Neural crest cell (in vitro differentiated cells): ENCODE measurements at regions not wholly inside any gene's neighbourhood (a gene's known extent, or its start where the extent isn't known, plus 50 kb on each side); places are given as distances from the start of the nearest gene placed in this dataset.

Source experiments
- DNase-seq: peaks from one replicate; pipeline ENCODE4 v3.0.0; 2021; ENCODE audit warnings: low read depth, mixed read lengths, low spot score
- H3K27ac Mint-ChIP-seq: one replicate; pipeline ENCODE4 v1.8.0; 2021; ENCODE audit warnings: mild to moderate bottlenecking, mixed read lengths; ENCODE audit not compliant: unreplicated experiment
- H3K27me3 Mint-ChIP-seq: 2 replicates; pipeline ENCODE4 v1.8.0; 2021; ENCODE audit warnings: low read depth, mild to moderate bottlenecking, mixed read lengths
- H3K36me3 Mint-ChIP-seq: 2 replicates; pipeline ENCODE4 v1.8.0; 2021; ENCODE audit warnings: low read depth, mild to moderate bottlenecking, mixed read lengths
- H3K4me1 Mint-ChIP-seq: 2 replicates; pipeline ENCODE4 v1.8.0; 2021; ENCODE audit warnings: mixed read lengths
- H3K4me3 Mint-ChIP-seq: one replicate; pipeline ENCODE4 v1.8.0; 2021; ENCODE audit warnings: mild to moderate bottlenecking, mixed read lengths
- H3K9me3 Mint-ChIP-seq: 2 replicates; pipeline ENCODE4 v1.8.0; 2021; ENCODE audit warnings: mixed read lengths
- TF ChIP-seq, protein P1 (sequence below): fragments of 200-600 bp; sonication (generic); conservative IDR thresholded peaks from 2 replicates; pipeline ENCODE4 v1.5.0; 2021; ENCODE audit warnings: antibody characterized with exemption, mild to moderate bottlenecking

DNA sequence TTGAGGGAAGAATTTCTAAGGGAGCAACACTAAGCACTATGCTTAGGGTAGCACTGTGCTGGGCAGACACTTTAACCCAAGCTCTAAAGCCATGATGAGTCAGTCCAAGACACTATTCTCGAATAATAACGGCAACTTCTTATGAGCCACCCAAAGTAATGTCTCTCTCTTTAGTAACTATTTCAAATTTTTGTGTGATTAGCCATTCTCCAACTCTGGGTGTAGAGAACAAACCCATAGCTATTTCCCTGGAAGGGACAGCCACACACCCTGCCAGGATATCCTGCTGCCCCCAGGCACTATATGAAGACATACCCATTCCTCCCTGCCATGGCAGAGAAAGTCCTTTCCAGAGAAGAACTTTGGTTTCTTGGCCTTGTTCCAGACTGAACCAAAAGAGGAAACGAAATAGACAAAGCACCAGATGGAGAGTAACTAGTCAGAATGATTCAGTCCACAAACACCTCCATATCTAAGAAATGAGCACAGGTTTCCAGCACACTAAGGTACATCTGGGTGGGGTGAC, 384.9 kb upstream of the THBS1 start:
- no peaks in the 10 kb centered on the region for H3K27me3 Mint-ChIP-seq
- no peak for DNase-seq
- no peaks in the 10 kb centered on the region for H3K9me3 Mint-ChIP-seq
- H3K27ac Mint-ChIP-seq = no peak overlapping the region
- no peak overlapping the region for H3K4me3 Mint-ChIP-seq
- no peaks in the 10 kb centered on the region for H3K36me3 Mint-ChIP-seq
- TF ChIP-seq, protein P1, sequence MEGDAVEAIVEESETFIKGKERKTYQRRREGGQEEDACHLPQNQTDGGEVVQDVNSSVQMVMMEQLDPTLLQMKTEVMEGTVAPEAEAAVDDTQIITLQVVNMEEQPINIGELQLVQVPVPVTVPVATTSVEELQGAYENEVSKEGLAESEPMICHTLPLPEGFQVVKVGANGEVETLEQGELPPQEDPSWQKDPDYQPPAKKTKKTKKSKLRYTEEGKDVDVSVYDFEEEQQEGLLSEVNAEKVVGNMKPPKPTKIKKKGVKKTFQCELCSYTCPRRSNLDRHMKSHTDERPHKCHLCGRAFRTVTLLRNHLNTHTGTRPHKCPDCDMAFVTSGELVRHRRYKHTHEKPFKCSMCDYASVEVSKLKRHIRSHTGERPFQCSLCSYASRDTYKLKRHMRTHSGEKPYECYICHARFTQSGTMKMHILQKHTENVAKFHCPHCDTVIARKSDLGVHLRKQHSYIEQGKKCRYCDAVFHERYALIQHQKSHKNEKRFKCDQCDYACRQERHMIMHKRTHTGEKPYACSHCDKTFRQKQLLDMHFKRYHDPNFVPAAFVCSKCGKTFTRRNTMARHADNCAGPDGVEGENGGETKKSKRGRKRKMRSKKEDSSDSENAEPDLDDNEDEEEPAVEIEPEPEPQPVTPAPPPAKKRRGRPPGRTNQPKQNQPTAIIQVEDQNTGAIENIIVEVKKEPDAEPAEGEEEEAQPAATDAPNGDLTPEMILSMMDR = no peak
- H3K4me1 Mint-ChIP-seq = peaks cover 15% of the 10 kb centered on the region

DNA sequence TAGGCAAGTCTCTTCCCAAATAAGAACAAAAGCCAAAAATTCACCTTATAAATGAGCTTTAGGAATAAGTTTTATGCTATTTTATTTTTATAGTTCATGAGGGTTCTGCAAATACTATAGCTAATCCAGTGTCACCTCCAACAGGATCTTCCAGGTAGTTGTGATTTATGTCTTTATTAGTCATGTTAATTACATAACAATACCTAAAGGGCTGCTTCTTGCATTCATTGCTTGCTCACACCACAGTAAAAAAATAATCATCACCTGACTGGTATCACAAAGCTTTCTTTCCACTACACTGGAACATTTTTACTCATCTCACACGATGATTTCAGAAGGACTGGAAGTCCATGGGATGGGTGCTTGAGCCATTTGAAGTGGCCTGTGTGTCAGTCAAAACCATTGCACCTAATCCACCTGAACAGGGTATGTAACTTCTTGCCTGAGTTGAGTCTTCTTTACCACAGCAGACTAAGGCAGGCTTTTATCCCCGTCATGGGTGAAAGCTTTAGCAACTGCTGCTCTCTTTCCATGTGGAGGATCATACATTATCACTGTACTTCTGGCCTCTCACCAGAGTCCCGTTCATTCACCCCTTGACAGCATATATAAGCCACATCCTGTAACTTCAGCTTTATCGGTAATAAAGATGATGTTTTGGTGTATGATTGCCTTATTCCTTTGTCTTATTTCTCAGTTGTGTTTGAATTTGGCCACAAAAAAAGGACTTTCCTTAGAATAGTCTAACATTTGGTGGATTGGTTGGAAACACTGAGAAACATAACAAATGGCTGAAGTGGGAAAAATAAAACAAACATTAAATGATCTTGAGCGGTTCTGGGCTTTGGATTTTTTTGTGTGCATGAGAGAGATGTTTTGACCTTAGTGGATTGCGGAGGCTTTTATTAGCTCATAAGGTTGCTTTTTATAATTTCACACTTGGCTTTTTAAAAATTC, 382.6 kb upstream of the THBS1 start:
- TF ChIP-seq, protein P1 = no peak
- Mint-ChIP-seq H3K27me3 (no peaks in the 10 kb centered on the region), H3K4me3 (no peak overlapping the region), H3K27ac (no peak overlapping the region), H3K36me3 (no peaks in the 10 kb centered on the region), H3K9me3 (no peaks in the 10 kb centered on the region), H3K4me1 (peaks cover 15% of the 10 kb centered on the region)
- DNase-seq = no peak

DNA sequence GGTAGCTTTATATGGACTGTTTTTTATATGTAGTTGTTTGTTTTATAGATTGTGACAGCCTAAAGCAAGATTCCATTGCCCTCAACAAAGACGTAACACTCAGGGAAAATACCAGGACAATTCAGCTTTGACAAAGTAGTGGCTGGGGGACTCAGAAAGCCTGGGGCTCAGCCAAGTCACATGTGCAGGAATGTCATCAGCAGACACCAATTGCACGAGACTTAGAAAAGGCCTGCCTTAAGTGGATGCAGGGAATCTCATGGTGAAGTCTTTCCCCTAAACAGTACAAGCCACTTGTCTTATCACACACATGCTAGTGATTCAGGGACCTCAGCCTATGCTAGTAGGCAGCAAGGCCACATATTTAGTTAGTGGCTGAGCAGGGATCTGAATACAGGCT, 381.8 kb upstream of the THBS1 start:
- Mint-ChIP-seq H3K4me1 (peaks cover 15% of the 10 kb centered on the region), H3K27ac (no peak overlapping the region), H3K27me3 (no peaks in the 10 kb centered on the region), H3K9me3 (no peaks in the 10 kb centered on the region), H3K36me3 (no peaks in the 10 kb centered on the region), H3K4me3 (no peak overlapping the region)
- DNase-seq = no peak
- TF ChIP-seq, protein P1 = no peak

DNA sequence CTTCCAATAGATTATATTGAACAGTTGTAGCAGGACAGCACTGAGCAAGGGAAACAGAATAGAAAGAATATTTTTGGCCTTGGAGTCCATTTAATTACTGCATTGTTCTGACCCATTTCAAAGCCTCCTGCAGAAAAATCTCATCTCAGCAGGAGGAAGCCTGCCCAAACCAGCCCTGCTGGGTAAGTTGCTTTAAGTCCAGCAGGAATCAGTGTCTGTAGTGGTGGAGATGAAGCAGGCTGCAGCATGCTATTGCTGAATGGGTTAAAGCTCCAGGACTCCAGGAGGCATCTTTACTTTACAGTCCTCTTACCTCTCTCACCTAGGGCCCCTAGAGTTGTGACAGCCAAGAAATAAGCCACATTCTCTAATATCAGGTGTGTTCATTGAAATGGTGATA, 380.3 kb upstream of the THBS1 start:
- no peak for DNase-seq

DNA sequence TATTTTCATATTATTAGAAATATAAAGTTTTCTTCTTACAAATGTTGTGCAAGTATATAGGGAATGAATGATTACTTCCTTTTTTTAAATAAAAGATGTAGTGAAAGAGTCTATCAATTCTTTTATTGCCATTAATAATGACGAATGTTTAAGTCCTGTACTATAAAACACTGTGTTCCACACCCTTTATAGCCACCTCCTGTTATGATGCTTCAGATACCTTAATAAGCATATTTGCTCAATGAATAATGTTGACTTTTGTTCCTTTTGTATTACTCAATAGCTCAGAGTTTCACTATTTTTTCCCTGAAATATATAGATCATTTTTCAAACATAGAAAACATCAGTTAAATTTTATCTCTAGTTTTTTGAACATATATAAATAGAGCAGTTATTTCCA, 378.2 kb upstream of the THBS1 start:
- Mint-ChIP-seq H3K36me3 (no peaks in the 10 kb centered on the region), H3K4me3 (no peak overlapping the region), H3K27me3 (no peaks in the 10 kb centered on the region), H3K27ac (no peak overlapping the region), H3K9me3 (peaks cover 5% of the 10 kb centered on the region), H3K4me1 (peaks cover 15% of the 10 kb centered on the region)
- TF ChIP-seq, protein P1 = no peak
- no peak for DNase-seq

More for the DNA sequence above, 380.3 kb upstream of the THBS1 start:
- no peaks in the 10 kb centered on the region for H3K9me3 Mint-ChIP-seq
- TF ChIP-seq, protein P1 = no peak
- H3K36me3 Mint-ChIP-seq = no peaks in the 10 kb centered on the region
- H3K27me3 Mint-ChIP-seq = no peaks in the 10 kb centered on the region
- no peak overlapping the region for H3K4me3 Mint-ChIP-seq
- no peak overlapping the region for H3K27ac Mint-ChIP-seq
- H3K4me1 Mint-ChIP-seq = peaks cover 15% of the 10 kb centered on the region
